ENCODE measurements at regions not wholly inside any gene's neighbourhood (a gene's known extent, or its start where the extent isn't known, plus 50 kb on each side); places are given as distances from the start of the nearest gene placed in this dataset.

DNA sequence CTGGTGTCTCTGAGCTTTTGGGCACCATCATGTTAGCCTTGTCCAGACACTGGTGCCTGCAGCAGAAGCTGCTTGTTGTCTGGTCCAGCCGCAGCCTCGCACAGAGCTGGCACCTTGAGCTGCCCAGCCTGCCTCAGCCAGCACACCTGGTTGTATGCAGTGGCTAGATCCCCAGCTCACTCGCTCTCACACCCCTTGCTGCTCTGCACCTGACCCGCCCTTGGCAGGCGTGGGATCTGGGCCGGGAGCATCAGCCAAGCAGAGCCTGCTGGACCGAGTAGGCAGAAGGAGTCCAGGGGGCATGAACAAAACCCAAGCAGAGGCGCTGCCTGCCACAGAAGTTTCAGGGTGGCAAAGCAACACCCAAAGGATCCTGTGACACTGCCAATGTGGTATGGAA is 79.7 kb upstream of the ITGB1 start:
- no peak overlapping the region for H3K9ac ChIP-seq (ENCODE audit: low read length)
- H2AFZ ChIP-seq (ENCODE audit: low read depth, low read length), result no peak overlapping the region
- H3K4me1 ChIP-seq (ENCODE audit: low read length), result no peaks in the 10 kb centered on the region
- no peak for TF ChIP-seq EZH2phosphoT487 (IDR thresholded peaks at IDR 0.05; ENCODE audit: low read depth)
- TF ChIP-seq, protein P1, sequence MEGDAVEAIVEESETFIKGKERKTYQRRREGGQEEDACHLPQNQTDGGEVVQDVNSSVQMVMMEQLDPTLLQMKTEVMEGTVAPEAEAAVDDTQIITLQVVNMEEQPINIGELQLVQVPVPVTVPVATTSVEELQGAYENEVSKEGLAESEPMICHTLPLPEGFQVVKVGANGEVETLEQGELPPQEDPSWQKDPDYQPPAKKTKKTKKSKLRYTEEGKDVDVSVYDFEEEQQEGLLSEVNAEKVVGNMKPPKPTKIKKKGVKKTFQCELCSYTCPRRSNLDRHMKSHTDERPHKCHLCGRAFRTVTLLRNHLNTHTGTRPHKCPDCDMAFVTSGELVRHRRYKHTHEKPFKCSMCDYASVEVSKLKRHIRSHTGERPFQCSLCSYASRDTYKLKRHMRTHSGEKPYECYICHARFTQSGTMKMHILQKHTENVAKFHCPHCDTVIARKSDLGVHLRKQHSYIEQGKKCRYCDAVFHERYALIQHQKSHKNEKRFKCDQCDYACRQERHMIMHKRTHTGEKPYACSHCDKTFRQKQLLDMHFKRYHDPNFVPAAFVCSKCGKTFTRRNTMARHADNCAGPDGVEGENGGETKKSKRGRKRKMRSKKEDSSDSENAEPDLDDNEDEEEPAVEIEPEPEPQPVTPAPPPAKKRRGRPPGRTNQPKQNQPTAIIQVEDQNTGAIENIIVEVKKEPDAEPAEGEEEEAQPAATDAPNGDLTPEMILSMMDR (IDR thresholded peaks at IDR 0.05; ENCODE audit: low read depth, low read length), result no peak
- H3K79me2 ChIP-seq (ENCODE audit: low read length), result no peaks in the 10 kb centered on the region
- H3K27me3 ChIP-seq (ENCODE audit: low read depth, low read length), result peaks cover 2% of the 10 kb centered on the region
- H4K20me1 ChIP-seq (ENCODE audit: insufficient read depth, low read length), result no peaks in the 10 kb centered on the region
- H3K9me3 ChIP-seq (ENCODE audit: insufficient read depth, low read length), result no peaks in the 10 kb centered on the region
- no peak overlapping the region for H3K4me2 ChIP-seq (ENCODE audit: low read length)
- no peak overlapping the region for H3K4me3 ChIP-seq (ENCODE audit: low read length)
- no peaks in the 10 kb centered on the region for H3K36me3 ChIP-seq (replicated peaks; ENCODE audit: low read depth, low read length)
- H3K27ac ChIP-seq (ENCODE audit: low read length), result no peak overlapping the region

DNA sequence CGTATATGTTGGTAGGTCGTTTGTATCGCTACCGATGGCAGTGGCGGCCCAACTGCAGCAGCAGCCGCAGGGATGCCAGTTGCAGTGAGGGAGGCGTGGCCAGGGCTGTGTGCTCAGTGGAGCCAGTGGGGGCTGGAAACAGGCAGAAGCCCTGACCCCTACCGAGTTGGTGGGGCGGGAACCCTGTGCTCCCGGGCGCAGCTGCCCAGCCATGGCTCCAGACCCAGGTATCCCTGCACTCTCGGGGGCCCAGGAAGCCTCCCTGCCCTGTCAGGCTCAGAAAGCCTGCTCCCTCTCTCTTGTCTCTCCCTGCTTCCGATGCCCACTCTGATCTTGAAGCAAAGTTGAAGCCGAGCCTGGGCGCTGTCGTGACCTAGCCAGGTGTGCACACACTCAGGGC is 78.6 kb upstream of the ITGB1 start:
- H3K9me3 ChIP-seq (ENCODE audit: insufficient read depth, low read length), result no peaks in the 10 kb centered on the region
- H3K9ac ChIP-seq (ENCODE audit: low read length), result no peak overlapping the region
- H2AFZ ChIP-seq (ENCODE audit: low read depth, low read length), result no peak overlapping the region
- H3K27ac ChIP-seq (ENCODE audit: low read length), result no peak overlapping the region
- TF ChIP-seq, protein P1 (IDR thresholded peaks at IDR 0.05; ENCODE audit: low read depth, low read length), result no peak
- no peak for TF ChIP-seq EZH2phosphoT487 (IDR thresholded peaks at IDR 0.05; ENCODE audit: low read depth)
- H3K4me3 ChIP-seq (ENCODE audit: low read length), result no peak overlapping the region
- no peaks in the 10 kb centered on the region for H3K79me2 ChIP-seq (ENCODE audit: low read length)
- no peaks in the 10 kb centered on the region for H4K20me1 ChIP-seq (ENCODE audit: insufficient read depth, low read length)
- peaks cover 11% of the 10 kb centered on the region for H3K27me3 ChIP-seq (ENCODE audit: low read depth, low read length)
- no peaks in the 10 kb centered on the region for H3K4me1 ChIP-seq (ENCODE audit: low read length)
- no peaks in the 10 kb centered on the region for H3K36me3 ChIP-seq (replicated peaks; ENCODE audit: low read depth, low read length)
- H3K4me2 ChIP-seq (ENCODE audit: low read length), result no peak overlapping the region

DNA sequence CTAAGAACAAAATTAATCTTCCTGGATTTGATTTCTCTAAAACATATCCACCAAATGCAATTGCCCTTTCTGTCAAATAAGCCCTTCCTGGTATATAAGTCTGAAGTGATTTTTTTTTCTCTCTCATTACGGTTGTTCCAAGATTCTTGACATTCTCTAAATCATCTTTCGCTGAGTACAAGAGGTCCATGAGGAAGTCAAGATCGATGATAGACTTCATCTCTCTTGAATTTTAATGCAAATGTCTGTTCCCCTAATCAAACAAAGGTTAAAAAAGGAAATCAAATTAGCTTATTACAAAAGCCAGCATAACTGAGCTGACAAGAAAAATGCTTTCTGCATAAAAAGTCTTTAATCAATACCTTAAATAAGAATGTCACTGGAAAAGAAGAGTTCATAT is 77.4 kb upstream of the ITGB1 start:
- H4K20me1 ChIP-seq (ENCODE audit: insufficient read depth, low read length), result no peaks in the 10 kb centered on the region
- no peaks in the 10 kb centered on the region for H3K79me2 ChIP-seq (ENCODE audit: low read length)
- no peak overlapping the region for H3K27ac ChIP-seq (ENCODE audit: low read length)
- TF ChIP-seq, protein P1 (IDR thresholded peaks at IDR 0.05; ENCODE audit: low read depth, low read length), result no peak
- TF ChIP-seq EZH2phosphoT487 (IDR thresholded peaks at IDR 0.05; ENCODE audit: low read depth), result no peak
- no peak overlapping the region for H3K9ac ChIP-seq (ENCODE audit: low read length)
- no peak overlapping the region for H3K4me3 ChIP-seq (ENCODE audit: low read length)
- no peaks in the 10 kb centered on the region for H3K36me3 ChIP-seq (replicated peaks; ENCODE audit: low read depth, low read length)
- no peak overlapping the region for H3K4me2 ChIP-seq (ENCODE audit: low read length)
- no peaks in the 10 kb centered on the region for H3K4me1 ChIP-seq (ENCODE audit: low read length)
- H2AFZ ChIP-seq (ENCODE audit: low read depth, low read length), result no peak overlapping the region
- H3K27me3 ChIP-seq (ENCODE audit: low read depth, low read length), result peaks cover 11% of the 10 kb centered on the region
- H3K9me3 ChIP-seq (ENCODE audit: insufficient read depth, low read length), result no peaks in the 10 kb centered on the region

DNA sequence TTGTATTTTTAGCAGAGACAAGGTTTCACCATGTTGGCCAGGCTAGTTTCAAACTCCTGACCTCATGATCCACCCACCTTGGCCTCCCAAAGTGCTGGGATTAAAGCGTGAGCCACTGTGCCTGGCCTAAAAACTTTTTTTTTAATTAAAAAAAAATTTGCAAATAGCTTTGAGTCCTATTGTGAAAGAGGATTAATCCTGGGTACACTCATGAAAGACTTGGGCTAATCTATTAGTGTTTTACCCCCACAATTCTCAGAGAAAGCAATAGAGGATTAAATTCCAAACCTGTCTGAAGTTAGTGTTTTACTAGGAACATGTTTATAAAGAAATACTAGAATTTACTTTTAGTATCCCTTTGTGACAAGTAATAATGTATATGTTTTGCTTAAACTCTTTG is 76.9 kb upstream of the ITGB1 start:
- TF ChIP-seq EZH2phosphoT487 (IDR thresholded peaks at IDR 0.05; ENCODE audit: low read depth), result no peak
- TF ChIP-seq, protein P1 (IDR thresholded peaks at IDR 0.05; ENCODE audit: low read depth, low read length), result no peak
- no peak overlapping the region for H3K9ac ChIP-seq (ENCODE audit: low read length)
- H3K27me3 ChIP-seq (ENCODE audit: low read depth, low read length), result peaks cover 11% of the 10 kb centered on the region
- H3K4me3 ChIP-seq (ENCODE audit: low read length), result no peak overlapping the region
- H3K9me3 ChIP-seq (ENCODE audit: insufficient read depth, low read length), result no peaks in the 10 kb centered on the region
- no peaks in the 10 kb centered on the region for H4K20me1 ChIP-seq (ENCODE audit: insufficient read depth, low read length)
- no peak overlapping the region for H3K4me2 ChIP-seq (ENCODE audit: low read length)
- H3K36me3 ChIP-seq (replicated peaks; ENCODE audit: low read depth, low read length), result no peaks in the 10 kb centered on the region
- H2AFZ ChIP-seq (ENCODE audit: low read depth, low read length), result no peak overlapping the region
- no peaks in the 10 kb centered on the region for H3K4me1 ChIP-seq (ENCODE audit: low read length)
- no peak overlapping the region for H3K27ac ChIP-seq (ENCODE audit: low read length)
- no peaks in the 10 kb centered on the region for H3K79me2 ChIP-seq (ENCODE audit: low read length)
